GM18858 (cell line): ENCODE measurements at regions not wholly inside any gene's neighbourhood (a gene's known extent, or its start where the extent isn't known, plus 50 kb on each side); places are given as distances from the start of the nearest gene placed in this dataset.

ENCODE experiments used
- ATAC-seq: cut with Tn5 transposase; IDR thresholded peaks from one replicate; pipeline ENCODE4 v1.9.1; 2021; ENCODE audit not compliant: unreplicated experiment

GRCh38 chr13:80284290-80284689, 56.6 kb downstream of the SPRY2 start:
- ATAC-seq: no peak

DNA sequence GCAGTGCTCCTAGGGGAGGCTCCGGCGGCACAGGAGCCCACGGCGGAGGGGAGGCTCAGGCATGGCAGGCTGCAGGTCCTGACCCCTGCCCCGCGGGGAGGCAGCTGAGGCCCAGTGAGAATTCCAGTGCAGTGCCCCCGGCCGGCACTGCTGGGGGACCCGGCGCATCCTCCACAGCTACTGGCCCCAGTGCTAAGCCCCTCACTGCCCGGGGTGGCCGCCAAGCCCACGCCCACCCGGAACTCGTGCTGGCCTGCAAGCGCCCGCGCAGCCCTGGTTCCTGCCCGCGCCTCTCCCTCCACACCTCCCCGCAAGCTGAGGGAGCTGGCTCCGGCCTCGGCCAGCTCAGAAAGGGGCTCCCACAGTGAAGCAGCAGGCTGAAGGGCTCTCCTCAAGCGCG, 62.2 kb downstream of the SPRY2 start:
- ATAC-seq: no peak

GRCh38 chr13:80276371-80277289, 64.3 kb downstream of the SPRY2 start:
- no peak for ATAC-seq

GRCh38 chr13:80274643-80275042, 66.3 kb downstream of the SPRY2 start:
- ATAC-seq: no peak

DNA sequence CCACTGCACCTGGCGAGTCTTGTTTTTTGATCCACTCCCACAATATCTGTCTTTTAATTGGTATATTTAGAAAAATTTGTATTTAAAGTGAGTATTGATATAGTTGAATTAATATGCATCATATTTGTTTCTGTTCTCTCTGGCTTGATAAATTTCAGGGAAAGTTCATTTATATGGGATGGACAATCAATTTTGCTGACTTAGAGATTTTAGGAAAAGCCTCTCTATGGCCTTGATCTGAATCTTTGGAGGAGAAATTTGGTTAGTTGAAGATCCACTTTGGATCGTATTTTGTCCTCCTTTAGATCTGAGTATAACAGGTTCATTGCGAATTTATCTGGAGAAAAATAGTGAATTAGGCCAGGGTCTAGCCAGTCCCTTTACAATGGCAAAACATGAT, 67.2 kb downstream of the SPRY2 start:
- ATAC-seq: no peak

DNA sequence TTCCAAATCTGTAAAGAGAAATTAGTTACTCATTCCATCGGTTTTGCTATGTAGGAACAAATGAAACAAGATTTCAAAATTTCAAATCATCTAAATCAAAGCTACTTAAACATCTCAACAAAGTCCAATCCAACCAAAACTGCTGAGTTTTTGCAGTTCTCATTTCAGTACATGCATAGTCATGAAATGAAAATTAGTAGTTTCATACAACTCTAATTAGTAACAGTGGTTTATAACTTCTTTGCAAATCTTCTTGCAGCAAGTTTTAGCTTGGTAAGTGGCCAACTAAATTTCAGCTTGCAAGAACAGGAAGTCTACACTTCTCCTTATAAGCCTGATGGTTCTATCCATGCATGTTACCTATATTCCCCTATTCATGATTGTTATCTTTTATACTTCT, 75.6 kb downstream of the SPRY2 start:
- peak; percentile 89 for ATAC-seq

GRCh38 chr13:80263745-80264513, 77.0 kb downstream of the SPRY2 start:
- ATAC-seq: no peak

DNA sequence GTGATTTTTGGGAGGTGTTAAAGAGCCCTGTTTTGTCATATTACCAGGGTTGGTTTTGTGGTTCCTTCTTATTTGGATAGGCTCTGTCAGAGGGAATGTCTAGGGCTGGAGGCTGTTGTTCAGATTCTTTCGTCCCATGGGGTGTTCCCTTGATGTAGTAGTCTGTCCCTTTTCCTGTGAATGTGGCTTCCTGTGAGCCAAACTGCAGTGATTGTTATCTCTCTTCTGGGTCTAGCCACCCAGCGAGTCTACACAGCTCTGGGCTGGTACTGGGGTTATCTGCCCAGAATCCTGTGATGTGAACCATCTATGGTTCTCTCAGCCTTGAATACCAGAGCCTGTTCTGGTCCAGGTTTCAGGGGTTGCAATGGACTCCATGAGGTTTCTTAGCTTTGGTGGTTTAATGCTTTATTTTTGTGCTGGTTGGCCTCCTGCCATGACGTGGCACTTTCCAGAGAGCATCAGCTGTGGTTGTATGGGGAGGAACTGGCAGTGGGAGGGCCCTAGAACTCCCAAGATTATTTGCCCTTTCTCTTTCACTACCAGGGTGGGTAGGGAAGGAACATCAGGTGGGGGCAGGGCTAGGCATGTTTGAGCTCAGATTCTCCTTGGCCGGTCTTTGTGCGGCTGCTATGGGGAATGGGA, 78.8 kb downstream of the SPRY2 start:
- ATAC-seq: no peak

DNA sequence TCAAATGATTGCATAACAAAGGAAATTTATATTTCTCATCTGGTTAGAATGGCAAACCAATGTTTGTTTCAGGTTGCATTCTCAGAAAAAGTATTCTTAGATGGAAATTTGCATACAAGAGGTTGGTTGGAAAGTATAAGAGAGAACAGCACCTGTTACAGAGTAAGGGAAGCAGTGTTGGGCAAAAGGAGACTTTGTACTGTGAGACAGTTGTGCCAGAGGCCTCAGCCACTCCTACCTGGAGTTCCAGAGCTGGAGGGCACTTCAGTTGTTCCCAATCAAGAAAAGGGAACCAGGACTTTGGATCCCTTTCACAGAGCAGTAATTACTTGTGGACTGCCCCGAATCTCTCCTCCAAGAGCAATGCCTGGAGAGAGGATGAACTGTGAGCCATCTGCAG, 81.8 kb downstream of the SPRY2 start:
- peak; percentile 63 for ATAC-seq

DNA sequence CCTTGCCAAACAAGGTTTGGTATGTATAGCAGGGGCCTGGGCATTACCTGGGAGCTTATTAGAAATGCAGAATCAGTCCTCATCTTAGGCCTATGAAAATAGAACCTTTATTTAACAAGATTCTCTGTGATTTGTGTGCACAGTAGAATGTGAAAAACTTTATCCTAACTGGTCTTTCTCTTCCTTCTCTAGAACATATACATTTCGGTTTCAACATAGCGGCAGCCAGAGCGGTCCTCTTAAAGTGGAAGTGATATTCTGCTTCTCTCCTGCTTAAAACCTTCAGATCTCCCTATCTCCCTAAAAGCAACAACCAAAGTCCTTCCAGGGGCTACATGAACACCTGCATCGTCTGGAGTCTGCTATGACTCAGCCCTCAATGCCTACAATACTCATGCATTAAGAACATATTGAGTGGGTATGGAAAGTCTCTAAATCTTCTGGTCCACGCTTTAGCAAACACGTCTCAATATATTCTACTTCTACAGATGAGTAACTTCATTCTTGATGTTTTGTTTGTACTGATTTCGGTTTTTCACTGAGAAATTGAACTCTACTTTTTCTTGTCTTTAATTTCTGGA, 84.5 kb downstream of the SPRY2 start:
- ATAC-seq: peak; percentile 88

DNA sequence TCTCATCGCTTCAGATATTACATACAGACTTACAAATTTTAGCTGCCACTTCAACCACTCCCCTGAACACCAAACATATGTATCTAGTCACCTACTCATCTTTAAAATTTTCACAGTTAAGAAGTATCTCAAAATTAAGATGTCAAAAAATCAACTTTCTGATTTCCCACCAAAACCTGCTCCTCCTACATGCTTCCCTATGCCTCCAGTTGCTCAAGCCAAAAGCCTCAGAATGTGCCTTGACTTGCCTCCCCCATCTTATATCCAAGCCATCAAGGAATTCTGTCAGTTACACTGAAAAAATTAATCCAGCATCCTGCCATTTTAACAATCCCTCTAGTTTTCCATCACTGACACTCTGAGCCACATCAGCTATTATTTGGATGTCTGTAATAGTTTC, 85.0 kb downstream of the SPRY2 start:
- ATAC-seq: no peak

- ATAC-seq: no peak
Observed at GRCh38 chr13:80251403-80251802, 89.5 kb downstream of the SPRY2 start.

- ATAC-seq: no peak
Observed at GRCh38 chr13:80250213-80250810, 90.6 kb downstream of the SPRY2 start.

- no peak for ATAC-seq
Observed at GRCh38 chr13:80249516-80250212, 91.3 kb downstream of the SPRY2 start.

DNA sequence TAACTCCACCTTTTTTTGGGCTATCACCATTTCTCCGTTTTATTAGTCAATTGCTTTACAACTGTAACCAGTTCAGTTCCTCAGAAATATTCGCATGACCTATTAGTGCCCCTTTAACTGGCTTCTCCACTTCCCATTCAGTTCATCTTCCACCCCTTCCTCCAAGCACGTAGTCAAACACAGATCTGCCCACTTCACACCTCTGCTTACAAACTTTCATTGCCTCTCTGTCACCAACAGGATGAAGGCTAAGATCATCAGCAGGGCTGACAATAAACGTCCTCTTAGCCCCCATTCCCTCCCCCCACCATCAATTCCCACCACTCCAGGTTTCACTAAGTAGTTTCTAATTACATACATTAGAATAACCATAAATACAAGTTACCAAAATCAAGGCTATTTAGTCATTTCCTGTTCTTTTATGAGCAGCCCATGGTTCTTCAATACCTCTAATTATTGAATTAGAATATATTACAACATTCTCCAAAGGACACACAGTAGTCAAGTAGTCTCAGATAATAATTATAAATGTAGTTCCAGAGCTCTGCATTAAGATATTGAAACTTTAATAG, 95.7 kb downstream of the SPRY2 start:
- no peak for ATAC-seq

DNA sequence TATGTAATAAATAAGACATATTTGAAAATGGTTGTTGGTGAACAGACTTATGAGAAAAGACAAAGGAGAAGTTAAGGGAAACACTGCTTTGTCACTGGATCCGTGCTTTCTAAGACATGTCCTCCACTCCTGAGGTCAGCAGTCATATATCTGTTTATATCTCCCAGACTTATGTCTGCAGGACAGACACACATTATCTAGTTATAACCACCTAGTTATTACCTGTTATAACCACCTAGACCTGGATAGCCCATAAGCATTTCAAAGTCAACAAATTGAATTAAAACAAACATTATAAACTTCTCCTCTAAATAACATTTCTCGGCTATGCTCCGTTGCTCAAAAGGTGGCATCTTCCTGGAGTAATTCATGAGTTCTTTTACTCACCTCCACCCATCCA, 96.4 kb downstream of the SPRY2 start:
- no peak for ATAC-seq

DNA sequence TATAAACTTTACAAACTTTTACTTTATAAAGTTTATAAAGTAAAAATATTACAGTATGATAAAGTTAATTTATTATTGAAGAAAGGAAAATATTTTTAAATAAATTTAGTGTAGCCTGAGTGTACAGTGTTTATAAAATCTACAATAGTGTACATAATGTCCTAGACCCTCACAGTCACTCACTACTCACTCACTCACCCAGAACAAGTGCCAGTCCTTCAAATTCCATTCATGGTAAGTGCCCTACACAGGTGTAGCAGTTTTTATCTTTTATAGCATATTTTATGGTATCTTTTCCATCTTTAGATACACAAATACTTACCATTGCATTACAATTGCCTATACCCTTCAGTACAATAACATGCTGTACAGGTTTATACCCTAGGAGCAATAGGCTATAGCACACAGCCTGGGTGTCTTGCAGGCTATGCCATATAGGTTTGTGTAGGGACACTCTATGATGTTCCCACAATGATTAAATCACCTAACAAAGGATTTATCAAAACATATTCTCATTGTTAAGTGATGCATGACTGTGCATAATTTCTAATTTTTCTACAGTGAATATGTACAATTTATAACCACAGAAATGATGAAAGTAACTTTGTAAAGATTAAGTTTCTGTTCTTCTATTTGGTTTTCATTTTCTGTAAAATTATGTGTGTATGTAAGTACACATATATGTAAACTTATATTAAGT, 98.0 kb downstream of the SPRY2 start:
- no peak for ATAC-seq

GRCh38 chr13:80239571-80240255, 101.2 kb downstream of the SPRY2 start:
- ATAC-seq: no peak

DNA sequence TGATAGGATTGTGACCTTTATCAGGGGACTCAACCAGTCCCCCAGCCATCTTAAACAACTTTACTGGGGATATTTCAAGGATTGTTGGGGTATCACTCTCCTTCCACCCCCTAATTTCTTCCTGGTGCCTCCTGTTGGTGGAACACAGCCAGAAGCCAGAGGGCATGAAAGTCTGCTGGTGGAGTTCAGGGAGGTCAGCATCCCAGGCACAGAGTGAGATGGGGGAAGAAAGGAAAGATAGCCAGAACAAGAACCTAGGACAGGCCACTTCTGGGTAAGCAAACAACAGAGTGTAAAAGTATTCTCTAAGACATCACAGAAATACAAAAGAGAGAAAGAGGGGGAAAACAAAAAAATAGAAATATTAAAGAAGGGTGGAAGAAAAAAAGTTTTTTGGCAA, 101.8 kb downstream of the SPRY2 start:
- no peak for ATAC-seq
